SU-DHL-6 (cell line): ENCODE measurements at regions not wholly inside any gene's neighbourhood (a gene's known extent, or its start where the extent isn't known, plus 50 kb on each side); places are given as distances from the start of the nearest gene placed in this dataset.

Experiments
- CTCF ChIP-seq: fragments of 200-600 bp; sonication (generic); IDR thresholded peaks from one replicate; pipeline ENCODE4 v1.5.1; 2017; ENCODE audit warnings: antibody characterized with exemption, mild to moderate bottlenecking, low read length, moderate library complexity; ENCODE audit not compliant: insufficient read depth, poor library complexity, severe bottlenecking
- EZH2phosphoT487 ChIP-seq: fragments of 200-600 bp; sonication (generic), shearing (Covaris generic); conservative IDR thresholded peaks from 2 replicates; pipeline ENCODE4 v1.6.1; 2018; ENCODE audit warnings: mild to moderate bottlenecking, antibody characterized with exemption, low read length, moderate library complexity, mixed read lengths

- TF ChIP-seq CTCF (no peak), EZH2phosphoT487 (no peak)
Measured at GRCh38 chr6:74145931-74146330, 449.9 kb downstream of the CD109 start.
